ENCODE measurements at regions not wholly inside any gene's neighbourhood (a gene's known extent, or its start where the extent isn't known, plus 50 kb on each side); places are given as distances from the start of the nearest gene placed in this dataset.

GRCh38 chr2:6645672-6646071 is 220.0 kb downstream of the CMPK2 start:
- no peak for DNase-seq

- no peak for DNase-seq
Measured at GRCh38 chr2:6647046-6647445, 218.7 kb downstream of the CMPK2 start.

- DNase-seq, result no peak
Measured at GRCh38 chr2:6648596-6649247, 217.0 kb downstream of the CMPK2 start.

GRCh38 chr2:6650311-6650710 is 215.4 kb downstream of the CMPK2 start:
- DNase-seq, result no peak

GRCh38 chr2:6652251-6652650 is 213.5 kb downstream of the CMPK2 start:
- no peak for DNase-seq

- no peak for DNase-seq
Measured at GRCh38 chr2:6653281-6653750, 212.4 kb downstream of the CMPK2 start.

- DNase-seq, result no peak
Measured at GRCh38 chr2:6654279-6654678, 211.4 kb downstream of the CMPK2 start.

GRCh38 chr2:6656633-6657032 is 209.1 kb downstream of the CMPK2 start:
- no peak for DNase-seq

GRCh38 chr2:6657136-6657535 is 208.6 kb downstream of the CMPK2 start:
- DNase-seq, result no peak

GRCh38 chr2:6657855-6658254 is 207.9 kb downstream of the CMPK2 start:
- no peak for DNase-seq

- DNase-seq, result no peak
Measured at GRCh38 chr2:6664332-6665061, 201.2 kb downstream of the CMPK2 start.

GRCh38 chr2:6665093-6666045 is 200.3 kb downstream of the CMPK2 start:
- no peak for DNase-seq

- no peak for DNase-seq
Measured at GRCh38 chr2:6667326-6667725, 198.4 kb downstream of the CMPK2 start.

GRCh38 chr2:6671913-6672312 is 193.8 kb downstream of the CMPK2 start:
- no peak for DNase-seq

- DNase-seq, result no peak
Measured at GRCh38 chr2:6674381-6674780, 191.3 kb downstream of the CMPK2 start.

- no peak for DNase-seq
Measured at GRCh38 chr2:6675791-6676190, 189.9 kb downstream of the CMPK2 start.

GRCh38 chr2:6676241-6676640 is 189.5 kb downstream of the CMPK2 start:
- no peak for DNase-seq

GRCh38 chr2:6676776-6677175 is 188.9 kb downstream of the CMPK2 start:
- DNase-seq, result no peak

- DNase-seq, result no peak
Measured at GRCh38 chr2:6679471-6679870, 186.2 kb downstream of the CMPK2 start.

GRCh38 chr2:6683516-6683915 is 182.2 kb downstream of the CMPK2 start:
- DNase-seq, result no peak

GRCh38 chr2:6685447-6685846 is 180.3 kb downstream of the CMPK2 start:
- no peak for DNase-seq

- DNase-seq, result no peak
Measured at GRCh38 chr2:6692056-6692455, 173.7 kb downstream of the CMPK2 start.

- DNase-seq, result no peak
Measured at GRCh38 chr2:6692819-6693218, 172.9 kb downstream of the CMPK2 start.

Measured in NCI-H1092 (cell line).